ENCODE measurements at regions not wholly inside any gene's neighbourhood (a gene's known extent, or its start where the extent isn't known, plus 50 kb on each side); places are given as distances from the start of the nearest gene placed in this dataset.

DNA sequence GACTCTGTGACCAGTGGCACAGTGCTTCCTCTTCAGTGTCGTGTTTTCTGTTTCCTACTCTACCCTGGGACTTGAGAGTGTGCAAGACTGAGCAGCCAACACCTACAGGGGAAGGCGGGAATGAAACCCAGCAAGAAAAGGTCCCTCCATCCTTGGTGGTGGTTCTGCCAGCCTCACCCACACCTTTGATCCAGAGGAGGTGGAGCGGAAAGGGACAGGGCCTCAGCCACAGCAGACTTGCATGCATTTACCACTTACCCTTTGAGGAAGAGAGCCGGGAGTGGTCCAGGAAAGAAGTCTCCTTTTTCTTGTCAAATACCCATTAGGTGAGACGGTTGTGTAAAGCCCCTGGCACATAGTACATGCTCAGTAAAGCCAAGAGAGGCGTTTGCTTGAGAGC lies 164.8 kb upstream of the ZNF536 start:
- H3K27me3 ChIP-seq = no peaks in the 10 kb centered on the region
- 85 to 90% methylated on average over 6 of the region's 6 CpGs for WGBS, 2 donors
- DNase-seq (ENCODE audit: low spot score in 2 of 2) = no peak
- H3K27ac ChIP-seq = no peak overlapping the region
- peaks cover 0 to 19% (median 0%) of the 10 kb centered on the region in 4 donors for H3K9me3 ChIP-seq
- H3K4me1 ChIP-seq = no peaks in the 10 kb centered on the region
- no peak overlapping the region for H3K4me3 ChIP-seq
- TF ChIP-seq EP300 (IDR thresholded peaks at IDR 0.05) (no peak), POLR2A (IDR thresholded peaks at IDR 0.05) (no peak)
- TF ChIP-seq, protein P1, sequence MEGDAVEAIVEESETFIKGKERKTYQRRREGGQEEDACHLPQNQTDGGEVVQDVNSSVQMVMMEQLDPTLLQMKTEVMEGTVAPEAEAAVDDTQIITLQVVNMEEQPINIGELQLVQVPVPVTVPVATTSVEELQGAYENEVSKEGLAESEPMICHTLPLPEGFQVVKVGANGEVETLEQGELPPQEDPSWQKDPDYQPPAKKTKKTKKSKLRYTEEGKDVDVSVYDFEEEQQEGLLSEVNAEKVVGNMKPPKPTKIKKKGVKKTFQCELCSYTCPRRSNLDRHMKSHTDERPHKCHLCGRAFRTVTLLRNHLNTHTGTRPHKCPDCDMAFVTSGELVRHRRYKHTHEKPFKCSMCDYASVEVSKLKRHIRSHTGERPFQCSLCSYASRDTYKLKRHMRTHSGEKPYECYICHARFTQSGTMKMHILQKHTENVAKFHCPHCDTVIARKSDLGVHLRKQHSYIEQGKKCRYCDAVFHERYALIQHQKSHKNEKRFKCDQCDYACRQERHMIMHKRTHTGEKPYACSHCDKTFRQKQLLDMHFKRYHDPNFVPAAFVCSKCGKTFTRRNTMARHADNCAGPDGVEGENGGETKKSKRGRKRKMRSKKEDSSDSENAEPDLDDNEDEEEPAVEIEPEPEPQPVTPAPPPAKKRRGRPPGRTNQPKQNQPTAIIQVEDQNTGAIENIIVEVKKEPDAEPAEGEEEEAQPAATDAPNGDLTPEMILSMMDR (IDR thresholded peaks at IDR 0.05) = no peak
- H3K36me3 ChIP-seq = no peaks in the 10 kb centered on the region

DNA sequence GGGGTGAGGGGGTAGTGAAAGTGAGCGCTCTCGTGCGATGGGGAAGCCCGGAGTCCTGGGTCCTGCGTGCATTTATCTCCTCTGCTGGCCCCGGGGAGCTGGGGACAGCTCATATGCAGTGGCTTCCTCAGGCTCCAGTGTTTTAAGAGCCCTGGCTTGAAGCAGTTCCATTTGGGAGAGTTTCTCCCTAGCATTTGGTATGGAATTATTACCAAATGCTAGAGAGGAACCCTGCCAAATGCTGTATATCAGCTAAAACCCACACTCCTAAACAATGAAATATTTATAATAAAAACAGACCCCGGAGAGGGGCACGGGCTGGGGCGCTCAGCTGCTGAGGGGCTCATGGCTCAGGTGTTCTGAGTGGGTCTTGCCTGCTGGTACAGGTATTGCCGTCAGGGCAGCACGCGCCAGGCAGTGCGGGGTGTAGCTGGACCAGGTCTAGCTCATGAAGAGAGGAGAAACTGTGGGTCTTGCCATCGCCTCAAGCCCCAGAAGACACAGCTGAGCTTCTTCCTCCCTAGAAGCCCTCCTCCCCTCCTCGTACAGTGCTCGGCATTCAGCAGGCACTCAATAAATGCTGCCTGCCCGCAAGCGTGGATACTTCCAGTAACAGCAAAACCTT lies 163.6 kb upstream of the ZNF536 start:
- Histone ChIP-seq H3K27me3 (no peaks in the 10 kb centered on the region), H3K4me1 (no peaks in the 10 kb centered on the region), H3K27ac (no peak overlapping the region), H3K4me3 (no peak overlapping the region), H3K9me3 (peaks cover 0 to 19% (median 0%) of the 10 kb centered on the region in 4 donors), H3K36me3 (no peaks in the 10 kb centered on the region)
- TF ChIP-seq, protein P1 (IDR thresholded peaks at IDR 0.05) = no peak
- no peak for TF ChIP-seq POLR2A (IDR thresholded peaks at IDR 0.05)
- TF ChIP-seq EP300 (IDR thresholded peaks at IDR 0.05) = no peak
- no peak for DNase-seq (ENCODE audit: low spot score in 2 of 2)
- 84 to 86% methylated on average over 18 of the region's 18 CpGs for WGBS, 2 donors

DNA sequence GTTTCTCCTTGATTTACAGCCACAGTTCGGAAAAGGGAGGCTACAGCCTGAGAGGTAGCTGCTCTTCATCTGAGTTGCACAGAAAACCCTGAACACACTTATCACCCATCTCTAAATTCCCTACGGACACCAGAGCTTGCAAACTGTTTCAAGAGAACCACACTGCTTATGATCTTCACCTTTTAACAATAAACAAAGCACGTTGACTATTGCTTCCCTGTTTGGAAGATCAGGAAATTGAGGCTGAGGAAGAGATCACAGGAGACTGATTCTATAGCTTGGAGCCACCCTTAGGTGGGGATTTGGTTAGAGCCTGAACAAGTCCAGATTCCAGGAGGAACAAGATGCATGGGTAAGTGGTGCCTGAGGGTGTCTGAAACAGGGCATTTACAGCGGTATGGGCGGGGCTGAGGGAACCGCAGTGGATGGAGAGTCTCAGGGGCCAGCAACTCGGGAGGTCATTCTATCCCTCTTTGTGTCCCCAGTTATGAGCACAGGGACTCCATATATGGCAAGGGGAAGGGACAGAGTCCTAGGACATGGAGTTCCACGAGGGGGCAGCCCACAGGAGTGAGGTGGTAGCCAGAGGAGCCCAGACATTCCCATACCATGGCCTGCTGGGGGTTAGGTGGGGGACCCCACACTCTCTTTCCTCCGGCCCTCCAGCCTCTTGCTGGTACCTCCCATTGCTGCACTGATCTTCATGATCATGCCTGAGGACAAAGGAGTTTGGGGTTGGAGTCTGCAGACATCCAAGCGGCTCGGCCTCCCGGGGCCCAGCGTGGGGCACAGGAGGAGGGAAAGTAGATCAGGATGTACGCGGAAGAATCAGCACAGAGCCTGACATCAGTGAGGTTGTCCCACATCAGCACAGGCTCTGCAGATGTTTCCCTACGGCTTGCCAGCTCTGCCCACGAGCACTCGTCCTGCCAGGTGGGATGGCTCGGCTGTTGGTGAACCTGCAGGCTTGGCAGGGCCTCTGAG lies 162.3 kb upstream of the ZNF536 start:
- peaks cover 0 to 19% (median 0%) of the 10 kb centered on the region in 4 donors for H3K9me3 ChIP-seq
- 73 to 76% methylated on average over 19 of the region's 19 CpGs for WGBS, 2 donors
- H3K27me3 ChIP-seq = no peaks in the 10 kb centered on the region
- no peak for DNase-seq (ENCODE audit: low spot score in 2 of 2)
- no peaks in the 10 kb centered on the region for H3K36me3 ChIP-seq
- TF ChIP-seq, protein P1 (IDR thresholded peaks at IDR 0.05) = no peak
- TF ChIP-seq POLR2A (IDR thresholded peaks at IDR 0.05) = no peak
- no peak for TF ChIP-seq EP300 (IDR thresholded peaks at IDR 0.05)
- no peak overlapping the region for H3K27ac ChIP-seq
- peaks cover 0 to 10% (median 0%) of the 10 kb centered on the region in 4 donors for H3K4me1 ChIP-seq
- H3K4me3 ChIP-seq = no peak overlapping the region

DNA sequence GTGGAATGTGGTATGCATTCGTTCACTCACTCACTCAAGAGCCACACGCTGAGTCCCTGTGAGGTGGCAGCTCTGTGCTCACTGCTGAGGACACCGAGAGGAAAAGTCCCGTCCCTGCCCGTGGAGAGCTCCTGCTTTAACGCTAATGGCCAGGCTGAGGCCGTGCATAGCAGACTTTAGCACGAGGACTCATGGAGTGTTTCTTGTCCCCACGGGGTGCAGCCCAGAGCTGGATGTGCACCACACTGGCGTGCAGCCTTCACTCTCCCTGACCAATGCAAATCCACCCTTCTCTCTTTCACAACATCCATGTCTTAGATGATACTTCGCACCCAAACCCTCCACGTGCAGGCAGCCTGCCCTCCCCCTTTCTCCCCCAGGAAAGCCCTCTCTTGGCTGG lies 159.6 kb upstream of the ZNF536 start:
- peaks cover 0 to 12% (median 0%) of the 10 kb centered on the region in 4 donors for H3K4me1 ChIP-seq
- no peak overlapping the region for H3K27ac ChIP-seq
- no peak overlapping the region for H3K4me3 ChIP-seq
- TF ChIP-seq, protein P1 (IDR thresholded peaks at IDR 0.05) = no peak
- TF ChIP-seq EP300 (IDR thresholded peaks at IDR 0.05) = no peak
- no peak for TF ChIP-seq POLR2A (IDR thresholded peaks at IDR 0.05)
- H3K36me3 ChIP-seq = no peaks in the 10 kb centered on the region
- H3K9me3 ChIP-seq = peaks cover 0 to 1% (median 0%) of the 10 kb centered on the region in 4 donors
- DNase-seq (ENCODE audit: low spot score in 2 of 2) = no peak
- no peaks in the 10 kb centered on the region for H3K27me3 ChIP-seq
- 81 to 84% methylated on average over 12 of the region's 12 CpGs for WGBS, 2 donors

DNA sequence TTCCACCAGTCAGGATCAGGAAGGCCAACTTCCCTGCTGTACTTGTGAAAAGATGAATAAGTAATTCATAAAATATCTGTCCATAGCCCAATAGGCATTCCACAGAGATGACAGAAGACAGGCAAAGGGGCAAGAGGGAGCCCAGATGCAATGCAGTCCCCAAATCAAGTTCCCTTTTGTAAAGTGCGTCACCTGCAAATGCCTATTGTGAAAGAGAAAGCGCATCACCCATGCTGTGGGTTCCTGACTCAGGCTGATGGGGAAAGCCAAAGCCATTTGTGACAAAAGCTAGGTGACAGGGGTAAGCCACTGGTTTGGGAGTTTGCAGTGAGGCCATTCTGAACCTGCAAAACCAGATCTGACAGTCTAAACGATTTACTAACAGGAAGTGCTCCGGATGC lies 157.5 kb upstream of the ZNF536 start:
- no peaks in the 10 kb centered on the region for H3K9me3 ChIP-seq
- peak overlapping the region in 1 of 4 donors; percentile 59 for H3K27ac ChIP-seq
- 32 to 42% methylated on average over 4 of the region's 4 CpGs for WGBS, 2 donors
- no peaks in the 10 kb centered on the region for H3K36me3 ChIP-seq
- H3K4me3 ChIP-seq = no peak overlapping the region
- H3K4me1 ChIP-seq = peaks cover 0 to 12% (median 0%) of the 10 kb centered on the region in 4 donors
- DNase-seq (ENCODE audit: low spot score in 2 of 2) = no peak
- no peak for TF ChIP-seq EP300 (IDR thresholded peaks at IDR 0.05)
- H3K27me3 ChIP-seq = no peaks in the 10 kb centered on the region

Data from tibial nerve (tissue), 4 donors.